Upper lobe of left lung (tissue), 6 donors: ENCODE measurements at regions not wholly inside any gene's neighbourhood (a gene's known extent, or its start where the extent isn't known, plus 50 kb on each side); places are given as distances from the start of the nearest gene placed in this dataset.

Experiments
- ATAC-seq, 2 donors: fragments of 200-7000 bp; cut with Tn5 transposase; one replicate each; pipeline ENCODE4 v1.9.1; 2022; ENCODE audit warnings: mild to moderate bottlenecking in 2 of 2, moderate library complexity in 2 of 2; ENCODE audit not compliant: low FRiP score in 2 of 2
- DNase-seq, 2 donors: peaks; one replicate each; pipeline ENCODE4 v3.0.0-alpha.2; 2019 to 2020
- H3K27ac ChIP-seq, 4 donors: fragments of 200-600 bp; sonication (generic); one replicate each; pipeline ENCODE4 v1.5.1; 2016 to 2019
- H3K27me3 ChIP-seq, 4 donors: fragments of 200-600 bp; sonication (generic); one replicate each; pipeline ENCODE4 v1.5.1; 2017 to 2019
- H3K36me3 ChIP-seq, 4 donors: fragments of 200-600 bp; sonication (generic); one replicate each; pipeline ENCODE4 v1.5.1; 2016 to 2019
- H3K4me1 ChIP-seq, 4 donors: fragments of 200-600 bp; sonication (generic); one replicate each; pipeline ENCODE4 v1.5.1; 2018 to 2019
- H3K4me3 ChIP-seq, 4 donors: fragments of 200-600 bp; sonication (generic); one replicate each; pipeline ENCODE4 v1.5.1; 2017 to 2019; ENCODE audit warnings: mild to moderate bottlenecking in 2 of 4, moderate library complexity in 1 of 4
- H3K9me3 ChIP-seq, 4 donors: fragments of 200-600 bp; sonication (generic); one replicate each; pipeline ENCODE4 v1.5.1; 2018 to 2019
- EP300 ChIP-seq, 4 donors: sonication (generic); formaldehyde crosslinking; IDR thresholded peaks; one replicate each; pipeline ENCODE4 v1.5.1; 2017; ENCODE audit warnings: antibody characterized with exemption in 4 of 4, control low read depth in 2 of 4
- POLR2A ChIP-seq, 4 donors: fragments of 450-650 bp; IDR thresholded peaks; one replicate each; pipeline ENCODE4 v1.5.1; 2016 to 2017; ENCODE audit warnings: antibody characterized with exemption in 4 of 4, mild to moderate bottlenecking in 2 of 4
- POLR2AphosphoS5 ChIP-seq, 2 donors: sonication (generic); formaldehyde crosslinking; IDR thresholded peaks; one replicate each; pipeline ENCODE4 v1.5.1; 2017; ENCODE audit warnings: antibody characterized with exemption in 2 of 2
- WGBS, 2 donors: methylation state at CpG; one replicate each; pipeline ENCODE4 v1.1.5; 2017 to 2018; 5-methylcytosine and 5-hydroxymethylcytosine counted together
- TF ChIP-seq, protein P1 (sequence below), 6 experiments: fragments of 450-650 bp in 4 of 6; fragments of 200-600 bp in 2 of 6; sonication (generic) in 2 of 6; IDR thresholded peaks; one replicate each; pipeline ENCODE4 v1.5.1; 2016 to 2019; ENCODE audit warnings: antibody characterized with exemption in 6 of 6
- donor health status: DM: no; HTN: no; CAD: no; lungs with moderate emphysema.
- donor health status: DM: no; HTN: yes; CAD: no; lungs with severe emphysema.

DNA sequence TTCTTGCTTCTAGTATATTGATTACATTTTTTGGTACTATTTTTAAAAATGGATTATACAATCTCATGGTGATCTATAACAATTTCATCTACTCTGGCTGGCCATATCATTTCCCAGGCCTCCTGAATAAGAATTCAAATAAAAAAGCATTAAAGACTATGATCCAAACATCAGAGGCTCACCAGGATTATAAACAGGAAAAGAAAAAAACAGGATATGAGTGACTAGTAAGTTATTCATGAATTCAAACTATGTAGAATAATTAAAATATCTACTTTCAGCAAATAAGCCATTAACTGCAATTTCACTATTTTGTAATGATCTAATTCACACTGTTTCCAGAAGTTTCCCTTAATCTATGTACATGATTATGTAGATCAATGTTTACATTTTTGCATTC lies 293.1 kb upstream of the CDH6 start:
- H3K27ac ChIP-seq = no peak overlapping the region
- no peaks in the 10 kb centered on the region for H3K9me3 ChIP-seq
- H3K4me3 ChIP-seq = no peak overlapping the region
- H3K27me3 ChIP-seq = no peaks in the 10 kb centered on the region
- no peaks in the 10 kb centered on the region for H3K4me1 ChIP-seq
- TF ChIP-seq, protein P1, sequence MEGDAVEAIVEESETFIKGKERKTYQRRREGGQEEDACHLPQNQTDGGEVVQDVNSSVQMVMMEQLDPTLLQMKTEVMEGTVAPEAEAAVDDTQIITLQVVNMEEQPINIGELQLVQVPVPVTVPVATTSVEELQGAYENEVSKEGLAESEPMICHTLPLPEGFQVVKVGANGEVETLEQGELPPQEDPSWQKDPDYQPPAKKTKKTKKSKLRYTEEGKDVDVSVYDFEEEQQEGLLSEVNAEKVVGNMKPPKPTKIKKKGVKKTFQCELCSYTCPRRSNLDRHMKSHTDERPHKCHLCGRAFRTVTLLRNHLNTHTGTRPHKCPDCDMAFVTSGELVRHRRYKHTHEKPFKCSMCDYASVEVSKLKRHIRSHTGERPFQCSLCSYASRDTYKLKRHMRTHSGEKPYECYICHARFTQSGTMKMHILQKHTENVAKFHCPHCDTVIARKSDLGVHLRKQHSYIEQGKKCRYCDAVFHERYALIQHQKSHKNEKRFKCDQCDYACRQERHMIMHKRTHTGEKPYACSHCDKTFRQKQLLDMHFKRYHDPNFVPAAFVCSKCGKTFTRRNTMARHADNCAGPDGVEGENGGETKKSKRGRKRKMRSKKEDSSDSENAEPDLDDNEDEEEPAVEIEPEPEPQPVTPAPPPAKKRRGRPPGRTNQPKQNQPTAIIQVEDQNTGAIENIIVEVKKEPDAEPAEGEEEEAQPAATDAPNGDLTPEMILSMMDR (IDR thresholded peaks at IDR 0.05) = no peak
- TF ChIP-seq POLR2A (IDR thresholded peaks at IDR 0.05) = no peak
- no peak for TF ChIP-seq POLR2AphosphoS5 (IDR thresholded peaks at IDR 0.05)
- no peak for TF ChIP-seq EP300 (IDR thresholded peaks at IDR 0.05)
- no peaks in the 10 kb centered on the region for H3K36me3 ChIP-seq
- ATAC-seq (no peak), DNase-seq (no peak)

- H3K36me3 ChIP-seq = no peaks in the 10 kb centered on the region
- H3K4me3 ChIP-seq = no peak overlapping the region
- no peaks in the 10 kb centered on the region for H3K4me1 ChIP-seq
- WGBS, 2 donors = 82 to 84% methylated on average over 2 of the region's 2 CpGs
- no peak overlapping the region for H3K27ac ChIP-seq
- DNase-seq (no peak), ATAC-seq (no peak)
- no peaks in the 10 kb centered on the region for H3K9me3 ChIP-seq
- TF ChIP-seq POLR2AphosphoS5 (IDR thresholded peaks at IDR 0.05) (no peak), POLR2A (IDR thresholded peaks at IDR 0.05) (no peak), EP300 (IDR thresholded peaks at IDR 0.05) (no peak)
- TF ChIP-seq, protein P1 (IDR thresholded peaks at IDR 0.05) = no peak
- H3K27me3 ChIP-seq = no peaks in the 10 kb centered on the region
These were observed 298.7 kb upstream of the CDH6 start for GRCh38 chr5:30894811-30895210.

- Histone ChIP-seq H3K36me3 (no peaks in the 10 kb centered on the region), H3K27ac (no peak overlapping the region), H3K4me3 (no peak overlapping the region), H3K4me1 (no peaks in the 10 kb centered on the region), H3K27me3 (no peaks in the 10 kb centered on the region), H3K9me3 (no peaks in the 10 kb centered on the region)
- TF ChIP-seq EP300 (IDR thresholded peaks at IDR 0.05) (no peak), POLR2AphosphoS5 (IDR thresholded peaks at IDR 0.05) (no peak), POLR2A (IDR thresholded peaks at IDR 0.05) (no peak)
- TF ChIP-seq, protein P1 (IDR thresholded peaks at IDR 0.05) = no peak
- ATAC-seq = no peak
- no peak for DNase-seq
These were observed 301.8 kb upstream of the CDH6 start for GRCh38 chr5:30891660-30892059.

DNA sequence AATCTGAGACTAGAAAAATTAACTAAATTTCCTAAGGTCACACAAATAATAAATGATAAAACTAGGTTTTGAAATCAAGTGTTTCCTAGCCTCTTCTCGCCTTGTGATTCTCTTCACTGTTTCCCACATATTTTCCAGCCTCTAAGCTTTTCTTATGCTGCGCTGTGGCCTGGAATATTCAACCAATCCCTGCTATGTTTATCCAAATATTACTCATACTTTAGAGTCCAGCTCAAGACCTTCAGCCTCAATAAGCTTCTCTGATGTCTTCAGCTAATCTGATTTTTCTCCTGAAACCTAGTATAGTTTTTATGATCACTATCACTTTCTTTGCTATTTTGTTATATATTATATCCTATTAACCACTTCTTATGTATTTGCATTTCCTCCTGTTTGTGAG lies 303.1 kb upstream of the CDH6 start:
- no peak for DNase-seq
- Histone ChIP-seq H3K4me3 (no peak overlapping the region), H3K27me3 (no peaks in the 10 kb centered on the region), H3K4me1 (no peaks in the 10 kb centered on the region), H3K27ac (no peak overlapping the region), H3K36me3 (no peaks in the 10 kb centered on the region), H3K9me3 (no peaks in the 10 kb centered on the region)
- TF ChIP-seq, protein P1 (IDR thresholded peaks at IDR 0.05) = no peak
- TF ChIP-seq POLR2A (IDR thresholded peaks at IDR 0.05) = no peak
- TF ChIP-seq EP300 (IDR thresholded peaks at IDR 0.05) = no peak
- TF ChIP-seq POLR2AphosphoS5 (IDR thresholded peaks at IDR 0.05) = no peak
- WGBS, 2 donors = 44 to 62% methylated on average over 2 of the region's 2 CpGs
- no peak for ATAC-seq

- DNase-seq = no peak
- no peak for TF ChIP-seq POLR2AphosphoS5 (IDR thresholded peaks at IDR 0.05)
- TF ChIP-seq EP300 (IDR thresholded peaks at IDR 0.05) = no peak
- TF ChIP-seq POLR2A (IDR thresholded peaks at IDR 0.05) = no peak
- TF ChIP-seq, protein P1 (IDR thresholded peaks at IDR 0.05) = no peak
- Histone ChIP-seq H3K36me3 (no peaks in the 10 kb centered on the region), H3K27ac (no peak overlapping the region), H3K27me3 (no peaks in the 10 kb centered on the region), H3K4me1 (no peaks in the 10 kb centered on the region), H3K4me3 (no peak overlapping the region), H3K9me3 (no peaks in the 10 kb centered on the region)
- 71 to 83% methylated on average over 3 of the region's 3 CpGs for WGBS, 2 donors
- ATAC-seq = no peak
These were observed 313.0 kb upstream of the CDH6 start for GRCh38 chr5:30880514-30880913.
